Left ventricle myocardium inferior (tissue), 1 donor: ENCODE measurements at regions not wholly inside any gene's neighbourhood (a gene's known extent, or its start where the extent isn't known, plus 50 kb on each side); places are given as distances from the start of the nearest gene placed in this dataset.
A peak's percentile ranks its signal among the peaks of the same experiment; 100 is the strongest.

Experiments used
- DNase-seq: peaks from one replicate; pipeline ENCODE4 v3.0.0-alpha.2; 2020
- H3K27ac ChIP-seq: fragments of 200-600 bp; replicated peaks from 2 replicates; pipeline ENCODE4 v1.8.0; 2021
- H3K27me3 ChIP-seq: fragments of 200-600 bp; 2 replicates; pipeline ENCODE4 v1.8.0; 2021; ENCODE audit warnings: low read depth
- H3K36me3 ChIP-seq: fragments of 200-600 bp; 2 replicates; pipeline ENCODE4 v1.8.0; 2021
- H3K4me1 ChIP-seq: fragments of 200-600 bp; 2 replicates; pipeline ENCODE4 v1.8.0; 2021
- H3K4me3 ChIP-seq: fragments of 200-600 bp; 2 replicates; pipeline ENCODE4 v1.8.0; 2021; ENCODE audit warnings: mild to moderate bottlenecking, moderate library complexity
- H3K9me3 ChIP-seq: fragments of 200-600 bp; replicated peaks from 2 replicates; pipeline ENCODE4 v1.8.0; 2021
- CTCF ChIP-seq: fragments of 200-600 bp; IDR thresholded peaks from 2 replicates; pipeline ENCODE4 v1.8.0; 2021; ENCODE audit warnings: antibody characterized with exemption, mild to moderate bottlenecking, borderline replicate concordance
- intact Hi-C: fragments of 100-400 bp; cut with micrococcal nuclease; formaldehyde crosslinking; loops from one replicate; pipeline ENCODE4 v1.11.0; 2022
- donor health status: DM: no; HTN: yes; CAD: no; lungs with severe emphysema.

GRCh38 chr10:44016589-44017482 is 368.1 kb downstream of the CXCL12 start:
- Histone ChIP-seq H3K36me3 (no peaks in the 10 kb centered on the region), H3K4me3 (no peak overlapping the region), H3K27ac (peak overlapping the region; percentile 52), H3K4me1 (peaks cover 27% of the 10 kb centered on the region), H3K27me3 (no peaks in the 10 kb centered on the region), H3K9me3 (no peaks in the 10 kb centered on the region)
- intact Hi-C loops: no loop called here
- TF ChIP-seq CTCF: no peak
- no peak for DNase-seq

GRCh38 chr10:44015702-44016500 is 367.2 kb upstream of the ZNF32 start:
- Histone ChIP-seq H3K27ac (peak overlapping the region; percentile 52), H3K27me3 (no peaks in the 10 kb centered on the region), H3K9me3 (no peaks in the 10 kb centered on the region), H3K4me1 (peaks cover 29% of the 10 kb centered on the region), H3K4me3 (no peak overlapping the region), H3K36me3 (no peaks in the 10 kb centered on the region)
- intact Hi-C loops: no loop called here
- DNase-seq: no peak
- TF ChIP-seq CTCF: no peak

- intact Hi-C loops: no loop called here
- TF ChIP-seq CTCF: no peak
- Histone ChIP-seq H3K27ac (no peak overlapping the region), H3K36me3 (no peaks in the 10 kb centered on the region), H3K9me3 (no peaks in the 10 kb centered on the region), H3K4me1 (peaks cover 34% of the 10 kb centered on the region), H3K27me3 (no peaks in the 10 kb centered on the region), H3K4me3 (no peak overlapping the region)
- no peak for DNase-seq
Measured at GRCh38 chr10:44014644-44015250, 366.1 kb upstream of the ZNF32 start.

GRCh38 chr10:44013981-44014380 is 365.3 kb upstream of the ZNF32 start:
- no peak overlapping the region for H3K4me3 ChIP-seq
- TF ChIP-seq CTCF: no peak
- H3K36me3 ChIP-seq: no peaks in the 10 kb centered on the region
- no peak for DNase-seq
- H3K27me3 ChIP-seq: no peaks in the 10 kb centered on the region
- intact Hi-C loops: no loop called here
- no peak overlapping the region for H3K27ac ChIP-seq
- no peaks in the 10 kb centered on the region for H3K9me3 ChIP-seq
- peaks cover 35% of the 10 kb centered on the region for H3K4me1 ChIP-seq

- intact Hi-C loops: no loop called here
- Histone ChIP-seq H3K4me3 (no peak overlapping the region), H3K9me3 (no peaks in the 10 kb centered on the region), H3K27ac (no peak overlapping the region), H3K4me1 (peaks cover 45% of the 10 kb centered on the region), H3K36me3 (no peaks in the 10 kb centered on the region), H3K27me3 (no peaks in the 10 kb centered on the region)
- no peak for DNase-seq
- TF ChIP-seq CTCF: no peak
Measured at GRCh38 chr10:44012921-44013320, 364.2 kb upstream of the ZNF32 start.
